SK-N-SH (cell line): ENCODE measurements at regions not wholly inside any gene's neighbourhood (a gene's known extent, or its start where the extent isn't known, plus 50 kb on each side); places are given as distances from the start of the nearest gene placed in this dataset.

Experiments used
- POLR2AphosphoS5 ChIP-seq: IDR thresholded peaks from 2 replicates; pipeline ENCODE4 v1.6.1; 2012; ENCODE audit warnings: low read depth, low read length
- SIN3A ChIP-seq: IDR thresholded peaks from 2 replicates; pipeline ENCODE4 v1.6.1; 2012; ENCODE audit warnings: low read depth, mild to moderate bottlenecking, low read length, moderate library complexity, borderline replicate concordance
- YY1 ChIP-seq: IDR thresholded peaks from 2 replicates; pipeline ENCODE4 v1.4.0; 2012; ENCODE audit warnings: low read depth, mild to moderate bottlenecking
- TF ChIP-seq, protein P1 (sequence below): IDR thresholded peaks from 2 replicates; pipeline ENCODE4 v1.6.1; 2012; ENCODE audit warnings: mild to moderate bottlenecking, low read depth, low read length, moderate library complexity
- TF ChIP-seq, protein P2 (sequence below): fragments of 200-600 bp; sonication (generic); IDR thresholded peaks from 2 replicates; pipeline ENCODE4 v1.6.1; 2017; ENCODE audit warnings: antibody characterized with exemption, mild to moderate bottlenecking, moderate library complexity

GRCh38 chr4:114226179-114226578, 246.7 kb upstream of the ARSJ start:
- TF ChIP-seq, protein P1, sequence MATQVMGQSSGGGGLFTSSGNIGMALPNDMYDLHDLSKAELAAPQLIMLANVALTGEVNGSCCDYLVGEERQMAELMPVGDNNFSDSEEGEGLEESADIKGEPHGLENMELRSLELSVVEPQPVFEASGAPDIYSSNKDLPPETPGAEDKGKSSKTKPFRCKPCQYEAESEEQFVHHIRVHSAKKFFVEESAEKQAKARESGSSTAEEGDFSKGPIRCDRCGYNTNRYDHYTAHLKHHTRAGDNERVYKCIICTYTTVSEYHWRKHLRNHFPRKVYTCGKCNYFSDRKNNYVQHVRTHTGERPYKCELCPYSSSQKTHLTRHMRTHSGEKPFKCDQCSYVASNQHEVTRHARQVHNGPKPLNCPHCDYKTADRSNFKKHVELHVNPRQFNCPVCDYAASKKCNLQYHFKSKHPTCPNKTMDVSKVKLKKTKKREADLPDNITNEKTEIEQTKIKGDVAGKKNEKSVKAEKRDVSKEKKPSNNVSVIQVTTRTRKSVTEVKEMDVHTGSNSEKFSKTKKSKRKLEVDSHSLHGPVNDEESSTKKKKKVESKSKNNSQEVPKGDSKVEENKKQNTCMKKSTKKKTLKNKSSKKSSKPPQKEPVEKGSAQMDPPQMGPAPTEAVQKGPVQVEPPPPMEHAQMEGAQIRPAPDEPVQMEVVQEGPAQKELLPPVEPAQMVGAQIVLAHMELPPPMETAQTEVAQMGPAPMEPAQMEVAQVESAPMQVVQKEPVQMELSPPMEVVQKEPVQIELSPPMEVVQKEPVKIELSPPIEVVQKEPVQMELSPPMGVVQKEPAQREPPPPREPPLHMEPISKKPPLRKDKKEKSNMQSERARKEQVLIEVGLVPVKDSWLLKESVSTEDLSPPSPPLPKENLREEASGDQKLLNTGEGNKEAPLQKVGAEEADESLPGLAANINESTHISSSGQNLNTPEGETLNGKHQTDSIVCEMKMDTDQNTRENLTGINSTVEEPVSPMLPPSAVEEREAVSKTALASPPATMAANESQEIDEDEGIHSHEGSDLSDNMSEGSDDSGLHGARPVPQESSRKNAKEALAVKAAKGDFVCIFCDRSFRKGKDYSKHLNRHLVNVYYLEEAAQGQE: no peak
- TF ChIP-seq, protein P2, sequence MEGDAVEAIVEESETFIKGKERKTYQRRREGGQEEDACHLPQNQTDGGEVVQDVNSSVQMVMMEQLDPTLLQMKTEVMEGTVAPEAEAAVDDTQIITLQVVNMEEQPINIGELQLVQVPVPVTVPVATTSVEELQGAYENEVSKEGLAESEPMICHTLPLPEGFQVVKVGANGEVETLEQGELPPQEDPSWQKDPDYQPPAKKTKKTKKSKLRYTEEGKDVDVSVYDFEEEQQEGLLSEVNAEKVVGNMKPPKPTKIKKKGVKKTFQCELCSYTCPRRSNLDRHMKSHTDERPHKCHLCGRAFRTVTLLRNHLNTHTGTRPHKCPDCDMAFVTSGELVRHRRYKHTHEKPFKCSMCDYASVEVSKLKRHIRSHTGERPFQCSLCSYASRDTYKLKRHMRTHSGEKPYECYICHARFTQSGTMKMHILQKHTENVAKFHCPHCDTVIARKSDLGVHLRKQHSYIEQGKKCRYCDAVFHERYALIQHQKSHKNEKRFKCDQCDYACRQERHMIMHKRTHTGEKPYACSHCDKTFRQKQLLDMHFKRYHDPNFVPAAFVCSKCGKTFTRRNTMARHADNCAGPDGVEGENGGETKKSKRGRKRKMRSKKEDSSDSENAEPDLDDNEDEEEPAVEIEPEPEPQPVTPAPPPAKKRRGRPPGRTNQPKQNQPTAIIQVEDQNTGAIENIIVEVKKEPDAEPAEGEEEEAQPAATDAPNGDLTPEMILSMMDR: no peak
- TF ChIP-seq YY1 (no peak), SIN3A (no peak), POLR2AphosphoS5 (no peak)
